ENCODE measurements at regions not wholly inside any gene's neighbourhood (a gene's known extent, or its start where the extent isn't known, plus 50 kb on each side); places are given as distances from the start of the nearest gene placed in this dataset.
"Not testable (repeated sequence)": the region's sequence is repeated elsewhere in the genome, so short reads cannot be mapped to it uniquely, and the experiment has no call there.

DNA sequence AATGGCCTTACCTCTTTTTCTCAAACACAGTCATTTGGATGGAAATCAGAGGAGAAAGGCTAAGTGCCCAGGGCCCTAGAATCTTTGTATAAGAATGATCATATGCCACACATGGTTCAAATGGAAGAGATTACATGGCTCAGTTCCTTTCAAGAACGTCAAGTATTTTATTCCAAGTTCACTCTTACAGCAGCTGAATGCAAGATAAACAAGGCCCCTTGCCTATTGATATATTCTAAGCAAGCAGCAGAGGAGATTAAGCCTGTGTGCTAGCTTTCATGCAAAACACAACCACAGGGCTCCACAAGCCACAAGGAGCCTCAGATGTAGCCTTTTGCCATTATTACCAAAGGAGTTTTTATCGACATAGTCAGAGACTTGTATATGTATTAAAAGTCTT is 55.3 kb upstream of the SLCO6A1 start:
- in situ Hi-C loops (cut with HindIII; ENCODE audit: low sequenced_read_pairs) = no loop called here
- DNase-seq (ENCODE audit: low spot score) = no peak

DNA sequence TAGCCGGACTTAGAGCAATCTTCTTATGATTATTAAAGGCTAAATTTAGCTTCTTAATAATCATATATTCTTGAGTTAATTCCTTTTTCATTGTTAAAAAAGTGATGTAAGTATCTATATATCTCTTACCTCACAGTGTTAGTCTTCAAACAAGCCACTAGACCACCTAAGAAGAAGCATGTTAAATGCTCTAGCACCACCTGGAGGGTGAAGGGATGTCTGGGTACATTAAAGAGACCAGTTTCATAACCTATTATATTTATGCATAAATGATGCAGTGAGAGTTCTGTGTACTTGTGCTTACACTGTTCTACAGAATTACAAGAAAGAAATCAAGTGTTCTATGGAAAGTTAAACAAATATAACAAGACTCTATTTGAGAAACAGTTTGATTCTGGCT is 55.9 kb upstream of the SLCO6A1 start:
- in situ Hi-C loops (cut with HindIII; ENCODE audit: low sequenced_read_pairs) = no loop called here
- no peak for DNase-seq (ENCODE audit: low spot score)

- no peak for DNase-seq (ENCODE audit: low spot score)
- in situ Hi-C loops (cut with HindIII; ENCODE audit: low sequenced_read_pairs) = no loop called here
These were observed 63.3 kb upstream of the SLCO6A1 start for GRCh38 chr5:102561894-102562760.

GRCh38 chr5:102570747-102571146 is 71.9 kb upstream of the SLCO6A1 start:
- no peak for DNase-seq (ENCODE audit: low spot score)
- in situ Hi-C loops (cut with HindIII; ENCODE audit: low sequenced_read_pairs) = no loop called here

- in situ Hi-C loops (cut with HindIII; ENCODE audit: low sequenced_read_pairs) = no loop called here
- DNase-seq (ENCODE audit: low spot score) = no peak
These were observed 79.6 kb upstream of the SLCO6A1 start for GRCh38 chr5:102578362-102578761.

- no peak for DNase-seq (ENCODE audit: low spot score)
- in situ Hi-C loops (cut with HindIII; ENCODE audit: low sequenced_read_pairs) = no loop called here
These were observed 80.6 kb upstream of the SLCO6A1 start for GRCh38 chr5:102579379-102579778.

DNA sequence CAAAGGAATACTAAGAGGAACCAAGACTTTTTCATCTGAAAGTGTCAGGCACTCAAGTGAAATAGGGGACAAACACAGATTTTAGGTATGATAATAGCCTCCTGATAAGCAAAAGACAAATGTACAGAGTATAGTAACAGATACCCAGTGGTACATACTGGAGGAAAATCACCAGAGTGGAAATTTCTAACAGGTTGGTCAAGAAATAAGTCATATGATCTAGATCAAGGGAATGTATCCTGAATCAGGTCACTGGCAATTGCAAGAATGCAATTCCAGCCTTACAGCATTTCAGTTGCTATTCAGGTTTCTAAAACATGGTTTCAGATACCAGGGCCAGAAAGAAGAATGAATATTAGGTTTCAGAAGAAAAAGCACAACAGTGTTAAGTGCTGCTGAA is 82.2 kb upstream of the SLCO6A1 start:
- no peak for DNase-seq (ENCODE audit: low spot score)
- in situ Hi-C loops (cut with HindIII; ENCODE audit: low sequenced_read_pairs) = no loop called here

- in situ Hi-C loops (cut with HindIII; ENCODE audit: low sequenced_read_pairs) = no loop called here
- DNase-seq (ENCODE audit: low spot score) = no peak
These were observed 83.9 kb upstream of the SLCO6A1 start for GRCh38 chr5:102582696-102583095.

DNA sequence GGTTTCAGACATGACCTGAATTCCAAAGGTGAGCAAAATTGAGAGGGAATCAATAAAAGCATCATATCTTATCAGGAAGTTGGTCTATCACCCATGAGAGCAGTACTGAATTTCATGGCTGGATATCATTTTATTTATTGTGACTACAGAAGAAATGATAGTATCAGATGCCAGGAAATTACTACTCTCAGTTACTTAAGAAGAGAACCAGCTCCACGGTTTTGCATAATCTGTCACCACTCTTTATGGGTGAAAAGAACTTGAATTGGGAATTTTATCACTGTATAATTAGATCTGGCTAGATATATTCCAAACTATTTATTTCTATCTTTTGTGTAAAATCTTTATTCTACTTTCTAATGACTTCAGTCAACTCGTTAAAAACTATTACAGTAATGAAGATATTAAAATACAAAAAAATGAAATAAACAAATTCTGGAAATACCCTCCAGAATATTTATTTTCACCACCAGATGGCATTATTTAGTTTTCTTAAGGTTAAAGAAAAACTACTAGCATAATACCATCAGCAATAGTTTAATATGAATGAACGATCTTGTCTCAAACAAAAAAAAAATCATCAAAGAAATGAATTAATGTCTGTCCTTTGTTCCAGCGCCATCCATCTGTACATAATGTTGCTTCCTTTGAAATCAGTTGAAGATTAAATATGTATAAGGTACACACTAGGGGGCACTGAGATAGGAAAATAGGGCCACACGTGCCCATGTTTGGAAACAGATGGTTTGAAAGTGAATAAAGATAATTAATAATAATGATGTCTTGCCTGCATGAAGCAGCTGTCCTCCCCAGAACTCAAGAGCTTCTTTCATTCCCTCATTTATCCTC is 84.7 kb upstream of the SLCO6A1 start:
- in situ Hi-C loops (cut with HindIII; ENCODE audit: low sequenced_read_pairs) = no loop called here

DNA sequence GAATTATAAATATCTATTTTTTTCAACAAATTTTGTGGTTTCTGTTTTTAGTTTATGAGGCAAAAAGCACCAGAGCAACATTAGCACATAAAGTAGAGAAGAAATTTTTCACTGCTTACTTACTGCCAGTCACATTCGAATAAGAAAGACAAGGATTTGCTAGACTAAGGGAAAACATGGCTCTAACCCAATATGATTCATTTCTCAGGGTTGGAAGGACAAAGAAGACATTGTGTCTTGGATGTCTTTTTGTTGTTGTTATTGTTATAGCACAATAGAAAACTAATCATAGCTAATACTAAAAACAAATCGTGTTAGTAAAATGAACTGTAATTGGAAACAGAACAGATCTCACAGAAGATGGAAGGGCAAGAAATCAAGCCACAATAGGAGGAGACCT is 90.9 kb upstream of the SLCO6A1 start:
- DNase-seq (ENCODE audit: low spot score) = no peak
- in situ Hi-C loops (cut with HindIII; ENCODE audit: low sequenced_read_pairs) = no loop called here

More for the DNA sequence above, 84.7 kb upstream of the SLCO6A1 start:
- peak; percentile 60 for DNase-seq (ENCODE audit: low spot score)

GRCh38 chr5:102590467-102590866 is 91.7 kb upstream of the SLCO6A1 start:
- in situ Hi-C loops (cut with HindIII; ENCODE audit: low sequenced_read_pairs) = no loop called here
- no peak for DNase-seq (ENCODE audit: low spot score)

GRCh38 chr5:102591650-102592049 is 92.8 kb upstream of the SLCO6A1 start:
- in situ Hi-C loops (cut with HindIII; ENCODE audit: low sequenced_read_pairs) = no loop called here

DNA sequence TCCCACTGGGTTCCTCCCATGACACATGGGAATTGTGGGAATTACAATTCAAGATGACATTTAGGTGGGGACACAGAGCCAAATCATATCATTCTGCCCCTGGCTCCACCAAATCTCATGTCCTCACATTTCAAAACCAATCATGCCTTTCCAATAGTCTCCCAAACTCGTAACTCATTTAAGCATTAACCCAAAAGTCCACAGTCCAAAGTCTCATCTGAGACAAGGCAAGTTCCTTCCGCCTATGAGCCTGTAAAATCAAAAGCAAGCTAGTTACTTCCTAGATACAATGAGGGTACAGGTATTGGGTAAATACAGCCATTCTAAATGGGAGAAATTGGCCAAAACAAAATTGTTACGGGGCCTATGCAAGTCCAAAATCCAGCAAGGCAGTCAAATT is 93.8 kb upstream of the SLCO6A1 start:
- in situ Hi-C loops (cut with HindIII; ENCODE audit: low sequenced_read_pairs); DNase-seq (ENCODE audit: low spot score): not testable (repeated sequence)

More at GRCh38 chr5:102591650-102592049, 92.8 kb upstream of the SLCO6A1 start:
- no peak for DNase-seq (ENCODE audit: low spot score)

- in situ Hi-C loops (cut with HindIII; ENCODE audit: low sequenced_read_pairs) = no loop called here
- no peak for DNase-seq (ENCODE audit: low spot score)
These were observed 95.4 kb upstream of the SLCO6A1 start for GRCh38 chr5:102594192-102594591.

- in situ Hi-C loops (cut with HindIII; ENCODE audit: low sequenced_read_pairs) = no loop called here
These were observed 96.5 kb upstream of the SLCO6A1 start for GRCh38 chr5:102595332-102595731.

GRCh38 chr5:102596113-102596512 is 97.3 kb upstream of the SLCO6A1 start:
- DNase-seq (ENCODE audit: low spot score) = no peak
- in situ Hi-C loops (cut with HindIII; ENCODE audit: low sequenced_read_pairs) = no loop called here

More at GRCh38 chr5:102595332-102595731, 96.5 kb upstream of the SLCO6A1 start:
- DNase-seq (ENCODE audit: low spot score) = no peak

- no peak for DNase-seq (ENCODE audit: low spot score)
- in situ Hi-C loops (cut with HindIII; ENCODE audit: low sequenced_read_pairs) = no loop called here
These were observed 98.2 kb upstream of the SLCO6A1 start for GRCh38 chr5:102596951-102597350.

GRCh38 chr5:102599289-102599688 is 100.5 kb upstream of the SLCO6A1 start:
- in situ Hi-C loops (cut with HindIII; ENCODE audit: low sequenced_read_pairs) = no loop called here
- DNase-seq (ENCODE audit: low spot score) = no peak

GRCh38 chr5:102600964-102601363 is 102.2 kb upstream of the SLCO6A1 start:
- in situ Hi-C loops (cut with HindIII; ENCODE audit: low sequenced_read_pairs) = no loop called here
- DNase-seq (ENCODE audit: low spot score) = no peak

DNA sequence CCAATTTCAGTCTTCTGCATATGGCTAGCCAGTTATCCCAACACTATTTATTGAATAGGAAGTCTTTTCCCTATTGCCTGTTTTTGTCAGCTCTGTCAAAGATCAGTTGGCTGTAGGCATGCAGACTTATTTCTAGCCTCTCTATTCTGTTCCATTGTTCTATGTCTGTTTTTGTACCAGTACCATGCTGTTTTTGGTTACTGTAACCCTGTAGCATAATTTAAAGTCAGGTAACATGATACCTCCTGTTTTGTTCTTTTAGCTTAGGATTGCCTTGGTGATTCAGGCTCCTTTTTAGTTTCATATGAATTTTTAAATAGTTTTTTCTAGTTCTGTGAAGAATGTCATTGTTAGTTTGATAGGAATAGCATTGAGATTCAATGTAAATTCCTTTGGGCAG is 104.9 kb upstream of the SLCO6A1 start:
- no peak for DNase-seq (ENCODE audit: low spot score)
- in situ Hi-C loops (cut with HindIII; ENCODE audit: low sequenced_read_pairs) = no loop called here
